ENCODE measurements at regions not wholly inside any gene's neighbourhood (a gene's known extent, or its start where the extent isn't known, plus 50 kb on each side); places are given as distances from the start of the nearest gene placed in this dataset.
"Not testable (repeated sequence)": the region's sequence is repeated elsewhere in the genome, so short reads cannot be mapped to it uniquely, and the experiment has no call there.

- H3K4me1 ChIP-seq (ENCODE audit: control insufficient read depth in 3 of 3, insufficient read depth in 2 of 3, low read depth in 1 of 3, low read length in 2 of 3); H3K27ac ChIP-seq (ENCODE audit: low read depth in 1 of 3, low read length in 2 of 3); DNase-seq; H3K36me3 ChIP-seq (ENCODE audit: control insufficient read depth in 3 of 3, insufficient read depth in 2 of 3, low read depth in 1 of 3, low read length in 3 of 3); FAIRE-seq; H3K27me3 ChIP-seq (ENCODE audit: control insufficient read depth in 3 of 3, insufficient read depth in 3 of 3, low read length in 3 of 3); H3K9me3 ChIP-seq (ENCODE audit: control insufficient read depth in 2 of 2, insufficient read depth in 1 of 2, low read depth in 1 of 2, low read length in 1 of 2); H3K4me3 ChIP-seq (ENCODE audit: low read depth in 1 of 3, low read length in 3 of 3): not testable (repeated sequence)
- 70 to 93% (median 82%) methylated on average over 1 of the region's 1 CpG for WGBS, 3 donors
These were observed 181.5 kb downstream of the MZT1 start for GRCh38 chr13:72545895-72546294.

- Histone ChIP-seq H3K4me1 (ENCODE audit: control insufficient read depth in 3 of 3, insufficient read depth in 2 of 3, low read depth in 1 of 3, low read length in 2 of 3) (no peaks in the 10 kb centered on the region), H3K27me3 (ENCODE audit: control insufficient read depth in 3 of 3, insufficient read depth in 3 of 3, low read length in 3 of 3) (no peaks in the 10 kb centered on the region), H3K9me3 (ENCODE audit: control insufficient read depth in 2 of 2, insufficient read depth in 1 of 2, low read depth in 1 of 2, low read length in 1 of 2) (no peaks in the 10 kb centered on the region), H3K36me3 (ENCODE audit: control insufficient read depth in 3 of 3, insufficient read depth in 2 of 3, low read depth in 1 of 3, low read length in 3 of 3) (no peaks in the 10 kb centered on the region), H3K27ac (ENCODE audit: low read depth in 1 of 3, low read length in 2 of 3) (no peak overlapping the region), H3K4me3 (ENCODE audit: low read depth in 1 of 3, low read length in 3 of 3) (no peak overlapping the region)
- DNase-seq (peak; percentile 2 to 15), FAIRE-seq (no peak)
- WGBS, 3 donors, result 48 to 74% (median 58%) methylated on average over 4 of the region's 4 CpGs
These were observed 182.3 kb downstream of the MZT1 start for GRCh38 chr13:72545030-72545719.

- no peak overlapping the region for H3K27ac ChIP-seq (ENCODE audit: low read depth in 1 of 3, low read length in 2 of 3)
- H3K4me3 ChIP-seq (ENCODE audit: low read depth in 1 of 3, low read length in 3 of 3), result no peak overlapping the region
- H3K4me1 ChIP-seq (ENCODE audit: control insufficient read depth in 3 of 3, insufficient read depth in 2 of 3, low read depth in 1 of 3, low read length in 2 of 3), result no peaks in the 10 kb centered on the region
- no peaks in the 10 kb centered on the region for H3K9me3 ChIP-seq (ENCODE audit: control insufficient read depth in 2 of 2, insufficient read depth in 1 of 2, low read depth in 1 of 2, low read length in 1 of 2)
- FAIRE-seq (no peak), DNase-seq (no peak)
- no peaks in the 10 kb centered on the region for H3K27me3 ChIP-seq (ENCODE audit: control insufficient read depth in 3 of 3, insufficient read depth in 3 of 3, low read length in 3 of 3)
- H3K36me3 ChIP-seq (ENCODE audit: control insufficient read depth in 3 of 3, insufficient read depth in 2 of 3, low read depth in 1 of 3, low read length in 3 of 3), result no peaks in the 10 kb centered on the region
- WGBS, 3 donors, result 75 to 88% (median 88%) methylated on average over 2 of the region's 2 CpGs
These were observed 183.4 kb downstream of the MZT1 start for GRCh38 chr13:72544042-72544441.

GRCh38 chr13:72542241-72542640 is 185.2 kb downstream of the MZT1 start:
- H3K4me1 ChIP-seq (ENCODE audit: control insufficient read depth in 3 of 3, insufficient read depth in 2 of 3, low read depth in 1 of 3, low read length in 2 of 3), result no peaks in the 10 kb centered on the region
- FAIRE-seq, result no peak
- 83 to 94% (median 84%) methylated on average over 3 of the region's 3 CpGs for WGBS, 3 donors
- DNase-seq, result no peak
- H3K27ac ChIP-seq (ENCODE audit: low read depth in 1 of 3, low read length in 2 of 3), result no peak overlapping the region
- H3K36me3 ChIP-seq (ENCODE audit: control insufficient read depth in 3 of 3, insufficient read depth in 2 of 3, low read depth in 1 of 3, low read length in 3 of 3), result no peaks in the 10 kb centered on the region
- no peak overlapping the region for H3K4me3 ChIP-seq (ENCODE audit: low read depth in 1 of 3, low read length in 3 of 3)
- H3K9me3 ChIP-seq (ENCODE audit: control insufficient read depth in 2 of 2, insufficient read depth in 1 of 2, low read depth in 1 of 2, low read length in 1 of 2), result no peaks in the 10 kb centered on the region
- H3K27me3 ChIP-seq (ENCODE audit: control insufficient read depth in 3 of 3, insufficient read depth in 3 of 3, low read length in 3 of 3), result no peaks in the 10 kb centered on the region

- Histone ChIP-seq H3K4me1 (ENCODE audit: control insufficient read depth in 3 of 3, insufficient read depth in 2 of 3, low read depth in 1 of 3, low read length in 2 of 3) (no peaks in the 10 kb centered on the region), H3K36me3 (ENCODE audit: control insufficient read depth in 3 of 3, insufficient read depth in 2 of 3, low read depth in 1 of 3, low read length in 3 of 3) (no peaks in the 10 kb centered on the region), H3K27me3 (ENCODE audit: control insufficient read depth in 3 of 3, insufficient read depth in 3 of 3, low read length in 3 of 3) (no peaks in the 10 kb centered on the region), H3K4me3 (ENCODE audit: low read depth in 1 of 3, low read length in 3 of 3) (no peak overlapping the region), H3K9me3 (ENCODE audit: control insufficient read depth in 2 of 2, insufficient read depth in 1 of 2, low read depth in 1 of 2, low read length in 1 of 2) (no peaks in the 10 kb centered on the region), H3K27ac (ENCODE audit: low read depth in 1 of 3, low read length in 2 of 3) (no peak overlapping the region)
- FAIRE-seq (no peak), DNase-seq (no peak)
- WGBS, 3 donors, result 88 to 92% (median 90%) methylated on average over 6 of the region's 6 CpGs
These were observed 185.8 kb downstream of the MZT1 start for GRCh38 chr13:72541674-72542073.

GRCh38 chr13:72540881-72541280 is 186.5 kb downstream of the MZT1 start:
- no peak for FAIRE-seq
- no peaks in the 10 kb centered on the region for H3K9me3 ChIP-seq (ENCODE audit: control insufficient read depth in 2 of 2, insufficient read depth in 1 of 2, low read depth in 1 of 2, low read length in 1 of 2)
- WGBS, 3 donors, result 66 to 95% (median 89%) methylated on average over 4 of the region's 4 CpGs
- H3K27me3 ChIP-seq (ENCODE audit: control insufficient read depth in 3 of 3, insufficient read depth in 3 of 3, low read length in 3 of 3), result no peaks in the 10 kb centered on the region
- DNase-seq, result no peak
- H3K4me1 ChIP-seq (ENCODE audit: control insufficient read depth in 3 of 3, insufficient read depth in 2 of 3, low read depth in 1 of 3, low read length in 2 of 3), result no peaks in the 10 kb centered on the region
- no peak overlapping the region for H3K4me3 ChIP-seq (ENCODE audit: low read depth in 1 of 3, low read length in 3 of 3)
- H3K36me3 ChIP-seq (ENCODE audit: control insufficient read depth in 3 of 3, insufficient read depth in 2 of 3, low read depth in 1 of 3, low read length in 3 of 3), result no peaks in the 10 kb centered on the region
- no peak overlapping the region for H3K27ac ChIP-seq (ENCODE audit: low read depth in 1 of 3, low read length in 2 of 3)

- no peaks in the 10 kb centered on the region for H3K4me1 ChIP-seq (ENCODE audit: control insufficient read depth in 3 of 3, insufficient read depth in 2 of 3, low read depth in 1 of 3, low read length in 2 of 3)
- no peak overlapping the region for H3K27ac ChIP-seq (ENCODE audit: low read depth in 1 of 3, low read length in 2 of 3)
- DNase-seq (peak; percentile 5 to 9), FAIRE-seq (no peak)
- no peaks in the 10 kb centered on the region for H3K36me3 ChIP-seq (ENCODE audit: control insufficient read depth in 3 of 3, insufficient read depth in 2 of 3, low read depth in 1 of 3, low read length in 3 of 3)
- no peaks in the 10 kb centered on the region for H3K27me3 ChIP-seq (ENCODE audit: control insufficient read depth in 3 of 3, insufficient read depth in 3 of 3, low read length in 3 of 3)
- H3K4me3 ChIP-seq (ENCODE audit: low read depth in 1 of 3, low read length in 3 of 3), result no peak overlapping the region
- H3K9me3 ChIP-seq (ENCODE audit: control insufficient read depth in 2 of 2, insufficient read depth in 1 of 2, low read depth in 1 of 2, low read length in 1 of 2), result no peaks in the 10 kb centered on the region
- WGBS, 3 donors, result 51 to 88% (median 75%) methylated on average over 1 of the region's 1 CpG
These were observed 187.5 kb downstream of the MZT1 start for GRCh38 chr13:72539925-72540324.

GRCh38 chr13:72537782-72538181 is 189.6 kb downstream of the MZT1 start:
- no peaks in the 10 kb centered on the region for H3K36me3 ChIP-seq (ENCODE audit: control insufficient read depth in 3 of 3, insufficient read depth in 2 of 3, low read depth in 1 of 3, low read length in 3 of 3)
- 91 to 94% (median 94%) methylated on average over 2 of the region's 2 CpGs for WGBS, 3 donors
- DNase-seq (no peak), FAIRE-seq (no peak)
- no peaks in the 10 kb centered on the region for H3K4me1 ChIP-seq (ENCODE audit: control insufficient read depth in 3 of 3, insufficient read depth in 2 of 3, low read depth in 1 of 3, low read length in 2 of 3)
- H3K9me3 ChIP-seq (ENCODE audit: control insufficient read depth in 2 of 2, insufficient read depth in 1 of 2, low read depth in 1 of 2, low read length in 1 of 2), result no peaks in the 10 kb centered on the region
- no peaks in the 10 kb centered on the region for H3K27me3 ChIP-seq (ENCODE audit: control insufficient read depth in 3 of 3, insufficient read depth in 3 of 3, low read length in 3 of 3)
- no peak overlapping the region for H3K27ac ChIP-seq (ENCODE audit: low read depth in 1 of 3, low read length in 2 of 3)
- no peak overlapping the region for H3K4me3 ChIP-seq (ENCODE audit: low read depth in 1 of 3, low read length in 3 of 3)

- WGBS, 3 donors, result 18 to 31% (median 19%) methylated on average over 2 of the region's 2 CpGs
- Histone ChIP-seq H3K27ac (ENCODE audit: low read depth in 1 of 3, low read length in 2 of 3) (no peak overlapping the region), H3K4me3 (ENCODE audit: low read depth in 1 of 3, low read length in 3 of 3) (no peak overlapping the region), H3K27me3 (ENCODE audit: control insufficient read depth in 3 of 3, insufficient read depth in 3 of 3, low read length in 3 of 3) (no peaks in the 10 kb centered on the region), H3K36me3 (ENCODE audit: control insufficient read depth in 3 of 3, insufficient read depth in 2 of 3, low read depth in 1 of 3, low read length in 3 of 3) (no peaks in the 10 kb centered on the region), H3K9me3 (ENCODE audit: control insufficient read depth in 2 of 2, insufficient read depth in 1 of 2, low read depth in 1 of 2, low read length in 1 of 2) (no peaks in the 10 kb centered on the region), H3K4me1 (ENCODE audit: control insufficient read depth in 3 of 3, insufficient read depth in 2 of 3, low read depth in 1 of 3, low read length in 2 of 3) (no peaks in the 10 kb centered on the region)
- DNase-seq (no peak), FAIRE-seq (no peak)
These were observed 190.0 kb downstream of the MZT1 start for GRCh38 chr13:72537395-72537780.

All from small intestine (tissue), 7 donors.